ENCODE measurements at regions not wholly inside any gene's neighbourhood (a gene's known extent, or its start where the extent isn't known, plus 50 kb on each side); places are given as distances from the start of the nearest gene placed in this dataset.

GRCh38 chrX:137915466-137915865, 349.5 kb downstream of the ZIC3 start:
- no peak for TF ChIP-seq CTCF (IDR thresholded peaks at IDR 0.05 in 2 of 3, conservative IDR thresholded peaks at IDR 0.05 in 1 of 3; ENCODE audit: borderline replicate concordance in 1 of 3, insufficient read depth in 1 of 3, low read depth in 2 of 3, low read length in 2 of 3)
- no peak for TF ChIP-seq POLR2A (IDR thresholded peaks at IDR 0.05; ENCODE audit: borderline replicate concordance, extremely low read depth, insufficient read depth, insufficient read length)
- no peak for TF ChIP-seq JUND (IDR thresholded peaks at IDR 0.05)
- TF ChIP-seq EZH2 (IDR thresholded peaks at IDR 0.05) = no peak
- no peak for TF ChIP-seq RAD21 (IDR thresholded peaks at IDR 0.05; ENCODE audit: low read depth)
- no peak for TF ChIP-seq EZH2phosphoT487 (IDR thresholded peaks at IDR 0.05; ENCODE audit: borderline replicate concordance)
- TF ChIP-seq REST (IDR thresholded peaks at IDR 0.05; ENCODE audit: low read depth) = no peak
- TF ChIP-seq TCF7L2 (IDR thresholded peaks at IDR 0.05; ENCODE audit: borderline replicate concordance, extremely low read depth, insufficient read depth, insufficient read length) = no peak
- no peak for TF ChIP-seq POLR2AphosphoS5 (IDR thresholded peaks at IDR 0.05; ENCODE audit: low read depth, low read length)
- no peak for TF ChIP-seq YY1 (IDR thresholded peaks at IDR 0.05; ENCODE audit: extremely low read depth, insufficient replicate concordance, low read depth, low read length)
- TF ChIP-seq ZBTB33 (IDR thresholded peaks at IDR 0.05; ENCODE audit: extremely low read depth, insufficient replicate concordance, low read length) = no peak
- TF ChIP-seq EGR1 (IDR thresholded peaks at IDR 0.05; ENCODE audit: low read depth) = no peak
- TF ChIP-seq CEBPB (IDR thresholded peaks at IDR 0.05; ENCODE audit: low read depth) = no peak
